K562 (cell line): ENCODE measurements at regions not wholly inside any gene's neighbourhood (a gene's known extent, or its start where the extent isn't known, plus 50 kb on each side); places are given as distances from the start of the nearest gene placed in this dataset.

ENCODE experiments used
- ATAC-seq: fragments of 200-7000 bp; cut with Tn5 transposase; 3 replicates; pipeline ENCODE4 v1.9.1; 2020; ENCODE audit warnings: moderate library complexity
- BruUV-seq: library from RNA; stranded (reverse); fragments of 400-500 nt; replicated peaks from 2 replicates; lab custom pipeline; 2021; lab: Mats Ljungman, UMichigan
- CTCF ChIA-PET: fragments of 300-600 bp; formaldehyde crosslinking; extraction: SDS; loops from one replicate; lab custom pipeline; 2021; ENCODE audit warnings: low intra/inter-chr PET ratio; lab: Yijun Ruan, JAX
- POLR2A ChIA-PET: fragments of 300-600, 350-650 bp; sonication (Branson Sonifier 250); formaldehyde crosslinking; extraction: SDS; loops from one replicate; lab custom pipeline; 2021; ENCODE audit warnings: antibody characterized with exemption, inconsistent platforms; lab: Yijun Ruan, JAX
- DNase-seq, 4 experiments: peaks; one replicate each; pipeline versions ENCODE4 v3.0.0 to v3.0.0-alpha.2; 2011 to 2018; ENCODE audit warnings: low spot score in 3 of 4, mixed read lengths in 3 of 4; ENCODE audit errors: extremely low read depth in 1 of 4
- FAIRE-seq: peaks from 2 replicates; lab custom pipeline; 2011; peaks lifted over from hg19 to GRCh38; lab: Jason Lieb, UNC
- H2AFZ ChIP-seq: 2 replicates; pipeline ENCODE4 v1.6.0; 2011; ENCODE audit warnings: low read depth, low read length, control low read depth, inconsistent platforms
- H3K27ac ChIP-seq: fragments of 200-600 bp; 3 replicates; pipeline ENCODE4 v1.8.0; 2011; ENCODE audit warnings: low read depth, mild to moderate bottlenecking, control low read depth, inconsistent platforms, low read length, moderate library complexity, mixed read lengths; ENCODE audit errors: extremely low read depth
- H3K27me3 ChIP-seq, 2 experiments: fragments of 300-600 bp in 1 of 2; 2 replicates in 1 of 2; 3 replicates in 1 of 2; pipeline versions ENCODE4 v1.6.0 to v1.8.0; 2011; ENCODE audit warnings: inconsistent platforms in 2 of 2, low read length in 2 of 2, mild to moderate bottlenecking in 1 of 2, mixed read lengths in 1 of 2, moderate library complexity in 1 of 2; ENCODE audit not compliant: control insufficient read depth in 2 of 2, insufficient read depth in 2 of 2
- H3K36me3 ChIP-seq: fragments of 300-600 bp; 3 replicates; pipeline ENCODE4 v1.8.0; 2011; ENCODE audit warnings: mild to moderate bottlenecking, low read length, inconsistent platforms; ENCODE audit not compliant: control insufficient read depth, insufficient read depth
- H3K4me1 ChIP-seq, 2 experiments: fragments of 200-600 bp in 1 of 2; replicated peaks in 1 of 2; 2 replicates in 1 of 2; 3 replicates in 1 of 2; pipeline versions ENCODE4 v1.5.1 to v1.8.0; 2011; ENCODE audit warnings: inconsistent platforms in 2 of 2, low read length in 2 of 2, mild to moderate bottlenecking in 1 of 2, mixed read lengths in 1 of 2, moderate library complexity in 1 of 2; ENCODE audit not compliant: control insufficient read depth in 2 of 2, insufficient read depth in 2 of 2
- H3K4me2 ChIP-seq: 2 replicates; pipeline ENCODE4 v1.6.1; 2011; ENCODE audit warnings: low read length, control low read depth, inconsistent platforms, mixed read lengths; ENCODE audit not compliant: insufficient read depth
- H3K4me3 ChIP-seq: fragments of 200-600 bp; sonication (generic), shearing (Covaris generic); 2 replicates; pipeline ENCODE4 v1.5.1; 2016; ENCODE audit warnings: control low read depth, inconsistent platforms
- H3K79me2 ChIP-seq: fragments of 200-600 bp; 3 replicates; pipeline ENCODE4 v1.8.0; 2011; ENCODE audit warnings: low read length, inconsistent platforms; ENCODE audit not compliant: control insufficient read depth, insufficient read depth
- H3K9ac ChIP-seq, 2 experiments: 2 replicates each; pipeline versions ENCODE4 v1.6.0 to v1.6.1; 2011; ENCODE audit warnings: low read depth in 2 of 2, low read length in 2 of 2, control low read depth in 1 of 2, inconsistent platforms in 1 of 2, mild to moderate bottlenecking in 1 of 2, mixed read lengths in 1 of 2; ENCODE audit not compliant: insufficient read depth in 1 of 2
- H3K9me1 ChIP-seq: one replicate; pipeline ENCODE4 v1.6.0; 2011; ENCODE audit warnings: inconsistent platforms, mild to moderate bottlenecking, low read length, moderate library complexity; ENCODE audit not compliant: control insufficient read depth, insufficient read depth
- H3K9me3 ChIP-seq: replicated peaks from 2 replicates; pipeline ENCODE4 v1.5.1; 2011; ENCODE audit warnings: low read depth, low read length, inconsistent platforms; ENCODE audit not compliant: control insufficient read depth, insufficient read depth
- H4K20me1 ChIP-seq: replicated peaks from 2 replicates; pipeline ENCODE4 v1.6.1; 2011; ENCODE audit warnings: low read length, inconsistent platforms, mixed read lengths; ENCODE audit not compliant: control insufficient read depth, insufficient read depth
- BRCA1 ChIP-seq, 2 experiments: fragments of 450-650 bp in 1 of 2; sonication (generic) in 1 of 2; formaldehyde crosslinking in 1 of 2; IDR thresholded peaks; 2 replicates each; pipeline versions ENCODE4 v1.5.0 to v1.6.1; 2017 to 2020; ENCODE audit warnings: mild to moderate bottlenecking in 1 of 2, missing genetic modification reagents in 1 of 2
- CAMTA2 ChIP-seq: fragments of 250-450 bp; sonication (Bioruptor Pico); conservative IDR thresholded peaks from 2 replicates; pipeline ENCODE4 v1.5.1; 2022
- HSF4 ChIP-seq: fragments of 250-450 bp; sonication (Bioruptor Pico); IDR thresholded peaks from 2 replicates; pipeline ENCODE4 v2.1.2; 2022; ENCODE audit warnings: mild to moderate bottlenecking, moderate library complexity, borderline replicate concordance
- KLF6 ChIP-seq: fragments of 250-450 bp; sonication (Bioruptor Pico); IDR thresholded peaks from 2 replicates; pipeline ENCODE4 v1.4.0; 2020; ENCODE audit warnings: mild to moderate bottlenecking, moderate library complexity, borderline replicate concordance
- MTA1 ChIP-seq: fragments of 450-650 bp; IDR thresholded peaks from 2 replicates; pipeline ENCODE4 v1.6.1; 2017; ENCODE audit warnings: borderline replicate concordance
- PHB ChIP-seq: fragments of 250-450 bp; sonication (Bioruptor Pico); IDR thresholded peaks from 2 replicates; pipeline ENCODE4 v1.5.0; 2021
- PTTG1 ChIP-seq: fragments of 450-650 bp; IDR thresholded peaks from 2 replicates; pipeline ENCODE4 v1.6.1; 2016; ENCODE audit warnings: low read depth, mild to moderate bottlenecking, missing genetic modification characterization, missing compliant biosample characterization
- RBBP5 ChIP-seq: fragments of 200-600 bp; sonication (generic); IDR thresholded peaks from 2 replicates; pipeline ENCODE4 v1.6.1; 2012; ENCODE audit warnings: borderline replicate concordance, mild to moderate bottlenecking, low read length, control low read depth, inconsistent platforms; ENCODE audit not compliant: insufficient read depth, poor library complexity, severe bottlenecking
- RUNX1 ChIP-seq: sonication (generic); IDR thresholded peaks from 2 replicates; pipeline ENCODE4 v1.6.1; 2016; ENCODE audit warnings: antibody characterized with exemption, low read depth
- SP1 ChIP-seq: sonication (generic); formaldehyde crosslinking; IDR thresholded peaks from 2 replicates; pipeline ENCODE4 v1.8.1; 2022; ENCODE audit warnings: mild to moderate bottlenecking, missing genetic modification reagents
- TEAD4 ChIP-seq, 2 experiments: sonication (generic) in 1 of 2; formaldehyde crosslinking in 1 of 2; IDR thresholded peaks; 2 replicates each; pipeline versions ENCODE4 v1.6.1 to v1.8.0; 2012 to 2022; ENCODE audit warnings: borderline replicate concordance in 1 of 2, inconsistent platforms in 1 of 2, low read length in 1 of 2, mild to moderate bottlenecking in 1 of 2, missing genetic modification reagents in 1 of 2
- TRIM24 ChIP-seq, 2 experiments: fragments of 450-650 bp; IDR thresholded peaks; 2 replicates each; pipeline ENCODE4 v1.6.1; 2016
- ZFP36 ChIP-seq: fragments of 150-350 bp; IDR thresholded peaks from 2 replicates; pipeline ENCODE4 v1.6.1; 2018; ENCODE audit warnings: low read length, low read depth; ENCODE audit not compliant: partially characterized antibody
- ZNF586 ChIP-seq: fragments of 450-650 bp; formaldehyde crosslinking; conservative IDR thresholded peaks from 2 replicates; pipeline ENCODE4 v1.4.0; 2020; ENCODE audit warnings: mild to moderate bottlenecking, moderate library complexity
- WGBS: fragments of 100-300 bp; shearing (Covaris generic); methylation state at CpG from one replicate; pipeline ENCODE4 v1.1.6; 2016; ENCODE audit warnings: low coverage, mixed read lengths; ENCODE audit not compliant: insufficient coverage; ENCODE audit errors: missing lambda C conversion rate; 5-methylcytosine and 5-hydroxymethylcytosine counted together
- in situ Hi-C: fragments of 300-500 bp; cut with MboI; formaldehyde crosslinking; loops from 4 replicates; pipeline ENCODE4 v1.15.0; 2018; ENCODE audit warnings: inconsistent platforms, mixed read lengths
- intact Hi-C: fragments of 100-400 bp; cut with micrococcal nuclease; formaldehyde crosslinking; loops from 2 replicates; pipeline ENCODE4 v1.14.2; 2022
- TF ChIP-seq, protein P1 (sequence below): fragments of 450-650 bp; IDR thresholded peaks from 2 replicates; pipeline ENCODE4 v1.6.1; 2017; ENCODE audit warnings: mild to moderate bottlenecking, moderate library complexity
- TF ChIP-seq, protein P2 (sequence below): fragments of 250-450 bp; sonication (Bioruptor Pico); IDR thresholded peaks from 2 replicates; pipeline ENCODE4 v1.5.0; 2022; ENCODE audit warnings: mild to moderate bottlenecking
- TF ChIP-seq, protein P3 (sequence below): fragments of 250-450 bp; sonication (Bioruptor Pico); IDR thresholded peaks from 2 replicates; pipeline ENCODE4 v1.8.0; 2022; ENCODE audit warnings: inconsistent platforms

DNA sequence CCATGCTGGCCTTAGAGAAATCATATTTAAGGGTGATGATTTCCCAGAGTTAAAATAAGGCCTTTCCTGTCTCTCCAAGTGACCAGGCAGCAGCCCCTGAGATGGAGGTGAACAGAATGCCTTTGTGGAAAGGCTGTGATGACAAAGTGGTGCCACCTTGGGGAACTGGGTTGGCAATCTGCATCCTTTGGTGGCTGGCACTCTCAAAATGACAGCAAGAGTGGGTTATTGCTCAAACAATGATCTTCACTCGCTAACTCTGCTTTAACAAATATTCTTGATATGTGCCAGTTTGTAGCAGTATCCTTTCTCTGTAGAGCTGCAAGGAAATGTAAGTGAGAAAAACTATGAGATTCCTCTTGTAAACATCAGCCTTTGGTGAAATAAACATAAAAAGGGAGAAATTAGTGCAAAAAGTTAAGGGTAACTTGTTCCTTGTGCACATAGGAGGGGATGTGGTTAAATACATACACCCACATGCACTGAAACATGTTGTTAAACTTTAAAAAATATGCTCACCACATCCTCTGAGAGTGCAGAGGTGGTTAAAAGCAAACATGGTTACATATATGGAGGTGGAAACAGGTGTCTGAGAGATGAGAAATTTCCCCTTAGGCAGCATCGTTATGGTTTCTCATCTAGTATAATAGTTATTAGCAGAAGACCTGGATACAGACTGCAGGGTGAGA, 373.4 kb upstream of the CTNND2 start (continued):
- TF ChIP-seq SP1 (no peak), TRIM24 (IDR thresholded peaks at IDR 0.05) (no peak), RUNX1 (no peak), MTA1 (no peak)
- TF ChIP-seq, protein P1, sequence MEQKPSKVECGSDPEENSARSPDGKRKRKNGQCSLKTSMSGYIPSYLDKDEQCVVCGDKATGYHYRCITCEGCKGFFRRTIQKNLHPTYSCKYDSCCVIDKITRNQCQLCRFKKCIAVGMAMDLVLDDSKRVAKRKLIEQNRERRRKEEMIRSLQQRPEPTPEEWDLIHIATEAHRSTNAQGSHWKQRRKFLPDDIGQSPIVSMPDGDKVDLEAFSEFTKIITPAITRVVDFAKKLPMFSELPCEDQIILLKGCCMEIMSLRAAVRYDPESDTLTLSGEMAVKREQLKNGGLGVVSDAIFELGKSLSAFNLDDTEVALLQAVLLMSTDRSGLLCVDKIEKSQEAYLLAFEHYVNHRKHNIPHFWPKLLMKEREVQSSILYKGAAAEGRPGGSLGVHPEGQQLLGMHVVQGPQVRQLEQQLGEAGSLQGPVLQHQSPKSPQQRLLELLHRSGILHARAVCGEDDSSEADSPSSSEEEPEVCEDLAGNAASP = no peak

DNA sequence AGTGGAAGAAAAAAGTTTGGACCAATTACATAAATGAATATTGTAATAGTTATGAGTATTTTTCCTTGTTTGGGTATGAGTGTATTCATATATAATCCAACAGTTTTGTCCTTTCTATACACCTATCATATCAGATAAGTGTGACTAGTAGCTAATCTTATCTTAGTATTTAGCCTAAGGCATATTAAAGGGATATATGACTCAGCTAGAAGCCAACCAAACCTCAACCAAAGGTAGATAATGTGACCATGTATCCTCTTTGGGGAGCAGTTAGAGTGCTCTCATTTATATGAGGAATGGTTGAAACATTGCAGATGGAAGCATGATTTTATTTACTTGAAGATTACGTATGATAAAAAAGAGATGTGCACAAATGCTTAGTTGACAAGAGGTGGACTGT, 370.0 kb upstream of the CTNND2 start:
- Histone ChIP-seq H3K9me1 (no peaks in the 10 kb centered on the region), H3K4me3 (no peak overlapping the region), H3K4me1 (no peaks in the 10 kb centered on the region), H3K79me2 (no peaks in the 10 kb centered on the region), H3K4me2 (no peak overlapping the region), H3K36me3 (no peaks in the 10 kb centered on the region), H3K9me3 (no peaks in the 10 kb centered on the region; the same call in 1 of the 2 replicates), H3K9ac (no peak overlapping the region), H3K27ac (no peak overlapping the region), H2AFZ (no peak overlapping the region), H3K27me3 (no peaks in the 10 kb centered on the region), H4K20me1 (no peaks in the 10 kb centered on the region)
- no peak for FAIRE-seq
- 5% methylated on average over 1 of the region's 1 CpG for WGBS
- CTCF ChIA-PET = no interaction called here
- in situ Hi-C loops = no loop called here
- POLR2A ChIA-PET = no interaction called here
- no peak for DNase-seq
- BruUV-seq = no TSS peak
- intact Hi-C loops = no loop called here
- ATAC-seq = no peak
- TF ChIP-seq CAMTA2 (CRISPR knock-in tag) = no peak
- no peak for TF ChIP-seq HSF4
- TF ChIP-seq BRCA1 (IDR thresholded peaks at IDR 0.05) = no peak
- no peak for TF ChIP-seq BRCA1 (CRISPR knock-in tag; IDR thresholded peaks at IDR 0.05)
- no peak for TF ChIP-seq TEAD4 (IDR thresholded peaks at IDR 0.05; ENCODE audit: low read length)
- TF ChIP-seq TEAD4 (CRISPR knock-in tag; IDR thresholded peaks at IDR 0.05; ENCODE audit: borderline replicate concordance) = no peak
- TF ChIP-seq ZFP36 = no peak
- TF ChIP-seq PHB (CRISPR knock-in tag) = no peak
- TF ChIP-seq KLF6 (CRISPR knock-in tag) = no peak
- no peak for TF ChIP-seq RBBP5
- no peak for TF ChIP-seq PTTG1
- TF ChIP-seq, protein P2, sequence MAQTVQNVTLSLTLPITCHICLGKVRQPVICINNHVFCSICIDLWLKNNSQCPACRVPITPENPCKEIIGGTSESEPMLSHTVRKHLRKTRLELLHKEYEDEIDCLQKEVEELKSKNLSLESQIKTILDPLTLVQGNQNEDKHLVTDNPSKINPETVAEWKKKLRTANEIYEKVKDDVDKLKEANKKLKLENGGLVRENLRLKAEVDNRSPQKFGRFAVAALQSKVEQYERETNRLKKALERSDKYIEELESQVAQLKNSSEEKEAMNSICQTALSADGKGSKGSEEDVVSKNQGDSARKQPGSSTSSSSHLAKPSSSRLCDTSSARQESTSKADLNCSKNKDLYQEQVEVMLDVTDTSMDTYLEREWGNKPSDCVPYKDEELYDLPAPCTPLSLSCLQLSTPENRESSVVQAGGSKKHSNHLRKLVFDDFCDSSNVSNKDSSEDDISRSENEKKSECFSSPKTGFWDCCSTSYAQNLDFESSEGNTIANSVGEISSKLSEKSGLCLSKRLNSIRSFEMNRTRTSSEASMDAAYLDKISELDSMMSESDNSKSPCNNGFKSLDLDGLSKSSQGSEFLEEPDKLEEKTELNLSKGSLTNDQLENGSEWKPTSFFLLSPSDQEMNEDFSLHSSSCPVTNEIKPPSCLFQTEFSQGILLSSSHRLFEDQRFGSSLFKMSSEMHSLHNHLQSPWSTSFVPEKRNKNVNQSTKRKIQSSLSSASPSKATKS = no peak
- TF ChIP-seq, protein P3, sequence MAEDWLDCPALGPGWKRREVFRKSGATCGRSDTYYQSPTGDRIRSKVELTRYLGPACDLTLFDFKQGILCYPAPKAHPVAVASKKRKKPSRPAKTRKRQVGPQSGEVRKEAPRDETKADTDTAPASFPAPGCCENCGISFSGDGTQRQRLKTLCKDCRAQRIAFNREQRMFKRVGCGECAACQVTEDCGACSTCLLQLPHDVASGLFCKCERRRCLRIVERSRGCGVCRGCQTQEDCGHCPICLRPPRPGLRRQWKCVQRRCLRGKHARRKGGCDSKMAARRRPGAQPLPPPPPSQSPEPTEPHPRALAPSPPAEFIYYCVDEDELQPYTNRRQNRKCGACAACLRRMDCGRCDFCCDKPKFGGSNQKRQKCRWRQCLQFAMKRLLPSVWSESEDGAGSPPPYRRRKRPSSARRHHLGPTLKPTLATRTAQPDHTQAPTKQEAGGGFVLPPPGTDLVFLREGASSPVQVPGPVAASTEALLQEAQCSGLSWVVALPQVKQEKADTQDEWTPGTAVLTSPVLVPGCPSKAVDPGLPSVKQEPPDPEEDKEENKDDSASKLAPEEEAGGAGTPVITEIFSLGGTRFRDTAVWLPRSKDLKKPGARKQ = no peak
- TF ChIP-seq ZNF586 (CRISPR knock-in tag) = no peak
